Gastroesophageal sphincter (tissue), 3 donors: ENCODE measurements at regions not wholly inside any gene's neighbourhood (a gene's known extent, or its start where the extent isn't known, plus 50 kb on each side); places are given as distances from the start of the nearest gene placed in this dataset.

Experiments used
- CTCF ChIP-seq, 4 experiments: fragments of 200-600 bp in 2 of 4; fragments of 450-650 bp in 2 of 4; sonication (generic) in 1 of 4; IDR thresholded peaks; one replicate each; pipeline ENCODE4 v1.5.1; 2017 to 2019; ENCODE audit warnings: antibody characterized with exemption in 4 of 4, mild to moderate bottlenecking in 2 of 4, moderate library complexity in 2 of 4
- EP300 ChIP-seq: sonication (generic); formaldehyde crosslinking; IDR thresholded peaks from one replicate; pipeline ENCODE4 v1.6.1; 2017; ENCODE audit warnings: antibody characterized with exemption, mild to moderate bottlenecking
- POLR2A ChIP-seq, 2 donors: fragments of 450-650 bp; IDR thresholded peaks; one replicate each; pipeline ENCODE4 v1.6.1; 2017; ENCODE audit warnings: antibody characterized with exemption in 2 of 2, mild to moderate bottlenecking in 2 of 2, moderate library complexity in 1 of 2

DNA sequence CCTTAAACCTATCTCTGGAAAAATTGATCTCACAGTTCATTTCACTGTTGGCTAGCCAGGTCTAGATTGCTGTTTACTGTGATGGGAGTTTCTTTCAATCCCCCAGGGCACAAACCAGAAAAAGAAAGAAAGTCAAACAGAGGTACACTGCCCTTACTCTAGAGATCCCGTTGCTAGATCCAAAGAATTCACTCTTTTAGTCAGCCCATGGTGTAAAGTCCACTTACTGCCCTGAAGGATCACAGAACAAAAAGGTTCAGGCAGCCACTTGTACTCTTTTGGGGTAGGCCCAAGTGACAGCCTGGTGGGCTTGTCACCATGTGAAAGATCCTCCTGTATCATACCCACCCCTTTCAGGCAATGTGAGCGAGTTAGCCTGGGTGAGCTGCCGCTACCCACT is 162.6 kb upstream of the CCDC179 start:
- TF ChIP-seq POLR2A (IDR thresholded peaks at IDR 0.05), result no peak
- TF ChIP-seq CTCF (IDR thresholded peaks at IDR 0.05), result no peak
- no peak for TF ChIP-seq EP300
